Gastroesophageal sphincter (tissue), 4 donors: ENCODE measurements at regions not wholly inside any gene's neighbourhood (a gene's known extent, or its start where the extent isn't known, plus 50 kb on each side); places are given as distances from the start of the nearest gene placed in this dataset.

Experiments used
- ATAC-seq: fragments of 150-250 bp; one replicate; pipeline ENCODE4 v1.9.1; 2016; ENCODE audit warnings: mild to moderate bottlenecking, moderate library complexity
- H3K27ac ChIP-seq, 4 donors: fragments of 200-600 bp; sonication (generic) in 3 of 4; 1 replicate in 3 of 4; 2 replicates in 1 of 4; pipeline ENCODE4 v1.5.1; 2016 to 2019
- H3K27me3 ChIP-seq: fragments of 200-600 bp; sonication (generic); one replicate; pipeline ENCODE4 v1.5.1; 2019
- H3K36me3 ChIP-seq, 2 donors: fragments of 200-600 bp; sonication (generic); one replicate each; pipeline ENCODE4 v1.5.1; 2019; ENCODE audit warnings: control low read depth in 1 of 2
- H3K4me1 ChIP-seq, 3 donors: fragments of 200-600 bp; sonication (generic); 1 replicate in 2 of 3; 2 replicates in 1 of 3; pipeline ENCODE4 v1.5.1; 2016 to 2019; ENCODE audit warnings: control low read depth in 2 of 3
- H3K4me3 ChIP-seq, 2 donors: fragments of 200-600 bp; sonication (generic); one replicate each; pipeline ENCODE4 v1.5.1; 2019; ENCODE audit warnings: mild to moderate bottlenecking in 1 of 2, moderate library complexity in 1 of 2
- H3K9me3 ChIP-seq, 3 donors: fragments of 200-600 bp; sonication (generic); one replicate each; pipeline ENCODE4 v1.5.1; 2017 to 2019; ENCODE audit warnings: control low read depth in 2 of 3
- CTCF ChIP-seq, 4 experiments: fragments of 200-600 bp in 2 of 4; fragments of 450-650 bp in 2 of 4; sonication (generic) in 1 of 4; IDR thresholded peaks; one replicate each; pipeline ENCODE4 v1.5.1; 2017 to 2019; ENCODE audit warnings: antibody characterized with exemption in 4 of 4, mild to moderate bottlenecking in 2 of 4, moderate library complexity in 2 of 4
- EP300 ChIP-seq: sonication (generic); formaldehyde crosslinking; IDR thresholded peaks from one replicate; pipeline ENCODE4 v1.6.1; 2017; ENCODE audit warnings: antibody characterized with exemption, mild to moderate bottlenecking
- POLR2A ChIP-seq, 2 donors: fragments of 450-650 bp; IDR thresholded peaks; one replicate each; pipeline ENCODE4 v1.6.1; 2017; ENCODE audit warnings: antibody characterized with exemption in 2 of 2, mild to moderate bottlenecking in 2 of 2, moderate library complexity in 1 of 2
- POLR2AphosphoS5 ChIP-seq: sonication (generic); formaldehyde crosslinking; IDR thresholded peaks from one replicate; pipeline ENCODE4 v1.6.1; 2017; ENCODE audit warnings: antibody characterized with exemption
- WGBS, 2 donors: methylation state at CpG; one replicate each; pipeline ENCODE4 v1.1.5; 2018; ENCODE audit warnings: low coverage in 1 of 2; 5-methylcytosine and 5-hydroxymethylcytosine counted together

DNA sequence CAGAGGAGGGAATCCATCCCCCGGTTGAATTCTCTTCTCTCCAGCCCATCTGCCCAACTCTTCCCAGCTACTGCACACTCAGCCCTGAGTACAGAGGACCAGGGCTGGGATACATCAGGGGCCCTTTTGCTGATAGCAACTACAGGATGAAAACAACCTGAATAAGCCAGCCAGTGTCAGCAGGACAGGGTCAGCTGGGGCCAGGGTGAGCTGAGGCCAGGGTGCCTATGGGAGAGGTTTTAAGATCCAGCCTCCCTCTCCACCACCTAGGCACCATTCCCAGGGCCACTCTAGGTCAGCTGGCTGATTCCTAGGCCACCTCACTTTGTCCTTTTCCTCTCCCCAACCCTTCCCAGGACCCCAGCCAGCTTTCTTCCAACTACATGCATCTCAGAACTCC is 83.8 kb downstream of the MRPL46 start:
- Histone ChIP-seq H3K4me3 (no peak overlapping the region), H3K27ac (no peak overlapping the region), H3K36me3 (no peaks in the 10 kb centered on the region), H3K9me3 (no peaks in the 10 kb centered on the region), H3K27me3 (peaks cover 5% of the 10 kb centered on the region), H3K4me1 (peaks cover 0 to 16% (median 0%) of the 10 kb centered on the region in 3 donors)
- ATAC-seq = no peak
- TF ChIP-seq POLR2AphosphoS5 (no peak), CTCF (IDR thresholded peaks at IDR 0.05) (no peak), EP300 (no peak), POLR2A (IDR thresholded peaks at IDR 0.05) (no peak)
- WGBS, 2 donors = 40% methylated on average over 1 of the region's 1 CpG; no CpG with 5 or more reads in 1 of the 2 donors

DNA sequence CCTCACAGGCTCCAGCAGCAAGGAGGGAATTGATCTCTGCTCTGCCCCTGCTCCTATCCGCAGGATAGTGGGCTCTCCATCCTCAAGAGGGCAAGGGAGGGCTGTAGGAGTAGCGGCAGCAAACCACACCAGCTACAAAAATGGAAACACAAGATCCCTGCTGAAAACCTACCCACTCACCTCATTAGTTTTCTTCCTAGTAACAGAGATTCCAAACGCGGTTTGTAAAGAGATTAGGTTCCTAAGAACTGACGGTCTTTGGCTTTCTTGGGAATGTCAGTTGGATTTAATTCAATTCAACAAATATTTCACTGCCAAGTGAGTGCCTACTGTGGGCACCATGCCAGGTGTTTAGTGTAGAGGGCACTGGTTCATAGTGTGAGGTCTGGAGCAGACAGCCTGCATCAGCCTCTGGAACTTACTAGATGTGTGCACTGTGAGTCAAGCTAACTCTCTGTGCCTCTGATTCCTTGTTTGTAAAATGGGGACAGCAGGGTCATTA is 84.7 kb downstream of the MRPL46 start:
- Histone ChIP-seq H3K4me1 (peaks cover 0 to 16% (median 0%) of the 10 kb centered on the region in 3 donors), H3K36me3 (no peaks in the 10 kb centered on the region), H3K9me3 (no peaks in the 10 kb centered on the region), H3K27ac (no peak overlapping the region), H3K27me3 (peaks cover 5% of the 10 kb centered on the region), H3K4me3 (no peak overlapping the region)
- no peak for ATAC-seq
- 32 to 34% methylated on average over 3 to 4 of the region's 5 CpGs for WGBS, 2 donors
- TF ChIP-seq POLR2AphosphoS5 (no peak), POLR2A (IDR thresholded peaks at IDR 0.05) (no peak), CTCF (IDR thresholded peaks at IDR 0.05) (no peak), EP300 (no peak)

GRCh38 chr15:88378188-88378637 is 89.0 kb downstream of the MRPL46 start:
- H3K4me3 ChIP-seq = no peak overlapping the region
- no peak overlapping the region for H3K27ac ChIP-seq
- H3K4me1 ChIP-seq = peaks cover 0 to 16% (median 0%) of the 10 kb centered on the region in 3 donors
- H3K9me3 ChIP-seq = no peaks in the 10 kb centered on the region
- 84 to 100% methylated on average over 1 to 3 of the region's 3 CpGs for WGBS, 2 donors
- no peaks in the 10 kb centered on the region for H3K36me3 ChIP-seq
- no peak for TF ChIP-seq EP300
- TF ChIP-seq POLR2A (IDR thresholded peaks at IDR 0.05) = no peak
- peaks cover 5% of the 10 kb centered on the region for H3K27me3 ChIP-seq
- no peak for ATAC-seq

DNA sequence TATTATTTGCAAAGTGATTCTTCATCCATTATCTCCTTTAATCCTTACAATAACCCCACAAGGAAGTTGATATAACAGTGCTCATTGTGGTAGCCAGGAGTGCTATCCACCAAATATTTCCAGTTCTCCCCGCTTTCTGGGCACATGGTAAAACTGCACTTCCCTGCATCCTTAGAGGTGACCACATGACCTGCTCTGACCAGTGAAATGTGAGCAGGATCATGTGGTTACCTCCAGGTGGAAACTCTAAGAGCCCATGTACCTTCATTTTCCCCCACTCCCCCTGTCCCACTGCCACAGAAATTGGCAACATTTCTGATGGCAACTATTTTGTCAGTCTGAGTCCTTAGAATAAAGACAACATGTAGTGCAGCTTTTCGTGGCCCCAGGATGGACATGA is 89.7 kb downstream of the MRPL46 start:
- 67 to 92% methylated on average over 1 to 2 of the region's 2 CpGs for WGBS, 2 donors
- H3K4me1 ChIP-seq = peaks cover 0 to 10% (median 0%) of the 10 kb centered on the region in 3 donors
- no peak overlapping the region for H3K27ac ChIP-seq
- H3K27me3 ChIP-seq = peaks cover 10% of the 10 kb centered on the region
- TF ChIP-seq POLR2A (IDR thresholded peaks at IDR 0.05) (no peak), EP300 (no peak), CTCF (IDR thresholded peaks at IDR 0.05) (no peak), POLR2AphosphoS5 (no peak)
- no peak for ATAC-seq
- no peaks in the 10 kb centered on the region for H3K9me3 ChIP-seq
- H3K4me3 ChIP-seq = no peak overlapping the region
- H3K36me3 ChIP-seq = no peaks in the 10 kb centered on the region

DNA sequence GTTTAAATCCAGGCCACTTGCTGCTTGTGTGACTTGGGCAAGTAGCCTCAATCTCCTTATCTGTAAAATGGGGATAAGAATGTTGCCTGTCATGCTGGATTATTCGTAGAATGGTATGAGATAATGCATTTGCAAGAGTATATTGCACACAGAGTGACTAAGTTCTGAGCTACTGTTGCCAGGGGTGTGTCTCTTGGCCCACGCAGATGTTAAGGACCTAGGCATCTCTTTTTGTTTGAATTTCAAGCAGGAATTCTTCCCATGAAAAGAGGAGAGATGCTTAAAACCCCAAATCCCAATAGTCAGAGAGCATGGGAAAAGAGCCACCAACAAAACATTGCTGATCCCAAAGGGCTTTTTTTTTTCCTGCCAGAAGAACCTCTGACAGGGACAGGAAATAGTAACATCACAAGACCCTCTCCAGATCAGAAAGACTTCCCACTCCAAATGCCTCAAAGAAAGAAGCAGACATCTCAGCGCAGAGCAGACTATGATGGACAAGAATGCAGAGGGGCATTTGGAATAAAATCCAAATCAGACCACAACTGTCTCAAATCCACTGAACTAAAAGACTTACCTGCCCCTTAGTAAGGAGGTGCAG is 90.5 kb downstream of the MRPL46 start:
- Histone ChIP-seq H3K27me3 (peaks cover 15% of the 10 kb centered on the region), H3K36me3 (no peaks in the 10 kb centered on the region), H3K4me3 (no peak overlapping the region), H3K4me1 (peaks cover 0 to 2% (median 0%) of the 10 kb centered on the region in 3 donors), H3K27ac (no peak overlapping the region), H3K9me3 (no peaks in the 10 kb centered on the region)
- 42 to 76% methylated on average over 3 of the region's 3 CpGs for WGBS, 2 donors
- no peak for TF ChIP-seq EP300
- no peak for TF ChIP-seq CTCF (IDR thresholded peaks at IDR 0.05)
- no peak for TF ChIP-seq POLR2A (IDR thresholded peaks at IDR 0.05)
- no peak for TF ChIP-seq POLR2AphosphoS5
- ATAC-seq = no peak
